GM13977 (cell line): ENCODE measurements at regions not wholly inside any gene's neighbourhood (a gene's known extent, or its start where the extent isn't known, plus 50 kb on each side); places are given as distances from the start of the nearest gene placed in this dataset.

Source experiments
- DNase-seq: peaks from one replicate; pipeline ENCODE4 v3.0.0; 2012; ENCODE audit warnings: low spot score
- in situ Hi-C: fragments of 300-500 bp; cut with MboI; formaldehyde crosslinking; loops from one replicate; pipeline ENCODE4 v1.12.0; 2022; ENCODE audit warnings: low sequenced_read_pairs, low pct_unique_long_range_greater_than_20kb, mixed read lengths, inconsistent platforms; ENCODE audit not compliant: unreplicated experiment
- TF ChIP-seq, protein P1 (sequence below): IDR thresholded peaks from 2 replicates; pipeline ENCODE4 v1.5.1; 2012; ENCODE audit warnings: mild to moderate bottlenecking, control low read depth; ENCODE audit not compliant: insufficient read depth; ENCODE audit errors: extremely low read depth, missing control alignments

GRCh38 chrX:40449396-40449795, 131.4 kb upstream of the ATP6AP2 start:
- TF ChIP-seq, protein P1, sequence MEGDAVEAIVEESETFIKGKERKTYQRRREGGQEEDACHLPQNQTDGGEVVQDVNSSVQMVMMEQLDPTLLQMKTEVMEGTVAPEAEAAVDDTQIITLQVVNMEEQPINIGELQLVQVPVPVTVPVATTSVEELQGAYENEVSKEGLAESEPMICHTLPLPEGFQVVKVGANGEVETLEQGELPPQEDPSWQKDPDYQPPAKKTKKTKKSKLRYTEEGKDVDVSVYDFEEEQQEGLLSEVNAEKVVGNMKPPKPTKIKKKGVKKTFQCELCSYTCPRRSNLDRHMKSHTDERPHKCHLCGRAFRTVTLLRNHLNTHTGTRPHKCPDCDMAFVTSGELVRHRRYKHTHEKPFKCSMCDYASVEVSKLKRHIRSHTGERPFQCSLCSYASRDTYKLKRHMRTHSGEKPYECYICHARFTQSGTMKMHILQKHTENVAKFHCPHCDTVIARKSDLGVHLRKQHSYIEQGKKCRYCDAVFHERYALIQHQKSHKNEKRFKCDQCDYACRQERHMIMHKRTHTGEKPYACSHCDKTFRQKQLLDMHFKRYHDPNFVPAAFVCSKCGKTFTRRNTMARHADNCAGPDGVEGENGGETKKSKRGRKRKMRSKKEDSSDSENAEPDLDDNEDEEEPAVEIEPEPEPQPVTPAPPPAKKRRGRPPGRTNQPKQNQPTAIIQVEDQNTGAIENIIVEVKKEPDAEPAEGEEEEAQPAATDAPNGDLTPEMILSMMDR = no peak
- DNase-seq = no peak
- in situ Hi-C loops = no loop called here

DNA sequence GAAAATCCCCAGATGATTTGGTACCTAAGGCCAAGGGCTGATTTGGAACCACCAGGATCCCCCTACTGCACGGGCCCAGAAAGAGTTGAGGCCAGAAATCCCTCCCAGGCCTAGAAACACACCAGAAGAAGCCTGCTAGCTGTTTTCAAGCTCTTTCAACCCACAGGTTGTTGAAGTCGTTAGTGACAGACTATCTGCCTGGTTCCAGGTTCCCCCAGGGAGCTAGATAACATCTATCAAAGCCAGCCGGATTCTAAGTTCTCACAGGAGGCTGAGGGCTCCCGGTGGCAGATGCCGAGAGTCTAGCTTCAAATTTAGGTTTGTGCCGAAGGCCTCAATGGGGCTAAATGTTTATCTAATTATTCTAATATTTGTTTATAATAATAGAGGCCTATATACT, 132.0 kb upstream of the ATP6AP2 start:
- in situ Hi-C loops = no loop called here
- TF ChIP-seq, protein P1 = no peak
- DNase-seq = no peak

DNA sequence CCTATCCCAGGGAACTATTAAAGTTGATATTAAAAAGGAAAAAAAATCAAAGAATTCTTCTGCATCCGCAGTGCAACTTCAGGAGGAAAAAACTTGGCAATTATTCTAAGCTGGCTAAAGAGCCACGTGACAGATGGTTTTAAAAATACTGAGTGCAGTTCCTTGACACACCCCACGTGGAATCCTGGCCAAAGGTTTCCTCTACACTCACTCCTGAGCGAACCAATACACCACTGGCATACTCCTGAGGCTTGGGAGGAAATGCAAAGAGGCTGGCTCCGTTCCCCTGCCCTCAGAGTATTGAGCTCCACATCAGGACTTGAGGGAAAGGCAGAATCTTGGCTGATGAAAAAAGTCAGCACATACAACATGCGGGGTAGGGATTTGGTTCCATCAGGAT, 133.8 kb upstream of the ATP6AP2 start:
- in situ Hi-C loops = no loop called here
- DNase-seq = no peak
- TF ChIP-seq, protein P1 = no peak

DNA sequence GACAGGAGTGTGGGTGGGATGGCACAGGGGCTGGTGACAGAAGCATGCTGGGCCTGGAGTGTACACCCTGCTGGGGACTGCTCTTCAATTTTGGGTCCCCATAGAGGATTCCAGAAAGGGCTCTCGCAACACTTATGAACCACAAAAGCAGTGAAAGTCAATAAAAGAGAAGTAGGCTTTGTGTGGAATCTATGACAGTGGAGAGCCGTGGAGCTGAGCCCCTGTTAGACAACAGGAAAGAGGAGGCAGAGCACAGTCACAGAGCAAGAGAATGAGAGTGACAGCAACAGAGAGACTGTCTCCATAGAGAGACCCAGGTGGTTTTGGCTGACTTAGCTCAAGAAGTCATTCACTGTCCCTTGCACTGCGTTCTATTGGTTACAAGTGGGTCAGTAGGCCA, 135.1 kb upstream of the ATP6AP2 start:
- TF ChIP-seq, protein P1 = no peak
- no peak for DNase-seq
- in situ Hi-C loops = no loop called here

GRCh38 chrX:40444798-40445496, 135.8 kb upstream of the ATP6AP2 start:
- TF ChIP-seq, protein P1 = no peak
- in situ Hi-C loops = no loop called here
- no peak for DNase-seq

GRCh38 chrX:40444133-40444532, 136.6 kb upstream of the ATP6AP2 start:
- in situ Hi-C loops = no loop called here
- TF ChIP-seq, protein P1 = no peak
- DNase-seq = no peak

DNA sequence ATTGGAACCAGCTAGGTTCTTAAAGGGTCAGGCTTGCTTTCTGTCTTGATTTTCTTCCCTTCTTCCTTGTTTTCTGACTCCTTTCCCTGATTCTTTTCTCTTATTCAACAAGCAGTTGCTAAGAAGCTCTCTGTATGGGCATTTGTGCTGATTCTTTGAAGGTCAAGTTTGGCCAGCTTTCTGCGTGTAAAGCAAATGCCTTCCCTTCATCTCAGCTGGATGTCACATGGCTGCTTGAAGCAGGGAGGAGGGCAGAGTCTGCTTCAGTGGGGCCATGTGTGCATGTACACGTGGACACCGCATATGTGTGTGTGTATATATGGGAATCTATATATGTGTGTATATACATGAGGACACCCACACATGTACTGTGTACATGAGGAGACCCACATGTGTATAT, 139.9 kb upstream of the ATP6AP2 start:
- in situ Hi-C loops = no loop called here
- TF ChIP-seq, protein P1 = no peak
- DNase-seq = no peak
